ENCODE measurements at regions not wholly inside any gene's neighbourhood (a gene's known extent, or its start where the extent isn't known, plus 50 kb on each side); places are given as distances from the start of the nearest gene placed in this dataset.

GRCh38 chr2:11953258-11953657, 206.8 kb downstream of the LPIN1 start:
- no peaks in the 10 kb centered on the region for H3K9me3 ChIP-seq (ENCODE audit: control insufficient read depth, insufficient read depth, low read length)
- no peaks in the 10 kb centered on the region for H3K36me3 ChIP-seq (ENCODE audit: control insufficient read depth, low read length)
- no peaks in the 10 kb centered on the region for H3K79me2 ChIP-seq (ENCODE audit: control insufficient read depth, low read length)
- no peaks in the 10 kb centered on the region for H3K27me3 ChIP-seq (ENCODE audit: control insufficient read depth, low read length)
- H3K4me2 ChIP-seq (ENCODE audit: low read length), result no peak overlapping the region
- H3K4me1 ChIP-seq (ENCODE audit: control insufficient read depth, low read length), result peaks cover 35% of the 10 kb centered on the region
- no peak overlapping the region for H3K27ac ChIP-seq (ENCODE audit: low read depth, low read length)
- no peaks in the 10 kb centered on the region for H3F3A ChIP-seq (ENCODE audit: control insufficient read depth, insufficient read depth)
- H4K20me1 ChIP-seq (ENCODE audit: control insufficient read depth, insufficient read depth, low read depth, low read length), result no peaks in the 10 kb centered on the region
- TF ChIP-seq EZH2phosphoT487 (IDR thresholded peaks at IDR 0.05; ENCODE audit: borderline replicate concordance, low read length), result no peak
- no peak for TF ChIP-seq CTCF (IDR thresholded peaks at IDR 0.05; ENCODE audit: low read depth, low read length, poor library complexity, severe bottlenecking)
- H3K4me3 ChIP-seq (ENCODE audit: low read length), result no peak overlapping the region
- no peaks in the 10 kb centered on the region for H3K9me2 ChIP-seq (replicated peaks; ENCODE audit: control insufficient read depth, low read length)

GRCh38 chr2:11955314-11955713, 208.9 kb downstream of the LPIN1 start:
- peaks cover 2% of the 10 kb centered on the region; the same call in 1 of the 2 replicates for H3K9me3 ChIP-seq (ENCODE audit: control insufficient read depth, insufficient read depth, low read length)
- no peaks in the 10 kb centered on the region for H3K9me2 ChIP-seq (replicated peaks; ENCODE audit: control insufficient read depth, low read length)
- no peak overlapping the region for H3K4me2 ChIP-seq (ENCODE audit: low read length)
- peaks cover 16% of the 10 kb centered on the region for H3K4me1 ChIP-seq (ENCODE audit: control insufficient read depth, low read length)
- H3K27ac ChIP-seq (ENCODE audit: low read depth, low read length), result no peak overlapping the region
- no peaks in the 10 kb centered on the region for H3K27me3 ChIP-seq (ENCODE audit: control insufficient read depth, low read length)
- H3K36me3 ChIP-seq (ENCODE audit: control insufficient read depth, low read length), result no peaks in the 10 kb centered on the region
- H3K4me3 ChIP-seq (ENCODE audit: low read length), result no peak overlapping the region
- no peaks in the 10 kb centered on the region for H4K20me1 ChIP-seq (ENCODE audit: control insufficient read depth, insufficient read depth, low read depth, low read length)
- TF ChIP-seq EZH2phosphoT487 (IDR thresholded peaks at IDR 0.05; ENCODE audit: borderline replicate concordance, low read length), result no peak
- no peak for TF ChIP-seq CTCF (IDR thresholded peaks at IDR 0.05; ENCODE audit: low read depth, low read length, poor library complexity, severe bottlenecking)
- no peaks in the 10 kb centered on the region for H3K79me2 ChIP-seq (ENCODE audit: control insufficient read depth, low read length)
- no peaks in the 10 kb centered on the region for H3F3A ChIP-seq (ENCODE audit: control insufficient read depth, insufficient read depth)

GRCh38 chr2:11955884-11956291, 209.5 kb downstream of the LPIN1 start:
- TF ChIP-seq EZH2phosphoT487 (IDR thresholded peaks at IDR 0.05; ENCODE audit: borderline replicate concordance, low read length) (no peak), CTCF (IDR thresholded peaks at IDR 0.05; ENCODE audit: low read depth, low read length, poor library complexity, severe bottlenecking) (no peak)
- H3K79me2 ChIP-seq (ENCODE audit: control insufficient read depth, low read length), result no peaks in the 10 kb centered on the region
- no peaks in the 10 kb centered on the region for H3K27me3 ChIP-seq (ENCODE audit: control insufficient read depth, low read length)
- H3K4me1 ChIP-seq (ENCODE audit: control insufficient read depth, low read length), result peaks cover 11% of the 10 kb centered on the region
- peaks cover 2% of the 10 kb centered on the region; the same call in 1 of the 2 replicates for H3K9me3 ChIP-seq (ENCODE audit: control insufficient read depth, insufficient read depth, low read length)
- H3F3A ChIP-seq (ENCODE audit: control insufficient read depth, insufficient read depth), result no peaks in the 10 kb centered on the region
- no peak overlapping the region for H3K4me3 ChIP-seq (ENCODE audit: low read length)
- H3K27ac ChIP-seq (ENCODE audit: low read depth, low read length), result no peak overlapping the region
- H3K9me2 ChIP-seq (replicated peaks; ENCODE audit: control insufficient read depth, low read length), result no peaks in the 10 kb centered on the region
- no peak overlapping the region for H3K4me2 ChIP-seq (ENCODE audit: low read length)
- H4K20me1 ChIP-seq (ENCODE audit: control insufficient read depth, insufficient read depth, low read depth, low read length), result no peaks in the 10 kb centered on the region
- H3K36me3 ChIP-seq (ENCODE audit: control insufficient read depth, low read length), result no peaks in the 10 kb centered on the region
